Erythroblast (primary cell): ENCODE measurements at regions not wholly inside any gene's neighbourhood (a gene's known extent, or its start where the extent isn't known, plus 50 kb on each side); places are given as distances from the start of the nearest gene placed in this dataset.

ENCODE experiments used
- GATA1 ChIP-seq: IDR thresholded peaks from 2 replicates; pipeline ENCODE4 v1.6.1; 2011; ENCODE audit warnings: low read depth, mild to moderate bottlenecking, control low read depth, low read length, moderate library complexity
- POLR2A ChIP-seq: IDR thresholded peaks from 2 replicates; pipeline ENCODE4 v1.6.1; 2011; ENCODE audit warnings: mild to moderate bottlenecking, low read length

GRCh38 chr16:76207270-76207669, 69.9 kb upstream of the CNTNAP4 start:
- TF ChIP-seq POLR2A (no peak), GATA1 (no peak)
